Loucy (cell line): ENCODE measurements at regions not wholly inside any gene's neighbourhood (a gene's known extent, or its start where the extent isn't known, plus 50 kb on each side); places are given as distances from the start of the nearest gene placed in this dataset.

ENCODE experiments used
- CTCF ChIP-seq: fragments of 200-600 bp; sonication (generic); conservative IDR thresholded peaks from 2 replicates; pipeline ENCODE4 v1.5.1; 2014; ENCODE audit warnings: mild to moderate bottlenecking, antibody characterized with exemption, low read length
- EZH2phosphoT487 ChIP-seq: fragments of 200-600 bp; IDR thresholded peaks from 2 replicates; pipeline ENCODE4 v1.6.1; 2018; ENCODE audit warnings: antibody characterized with exemption, mild to moderate bottlenecking, moderate library complexity, borderline replicate concordance

- TF ChIP-seq CTCF (no peak), EZH2phosphoT487 (no peak)
These were observed 1118.1 kb downstream of the TAF11L14 start for GRCh38 chr5:18752317-18752716.
